ENCODE measurements at regions not wholly inside any gene's neighbourhood (a gene's known extent, or its start where the extent isn't known, plus 50 kb on each side); places are given as distances from the start of the nearest gene placed in this dataset.

DNA sequence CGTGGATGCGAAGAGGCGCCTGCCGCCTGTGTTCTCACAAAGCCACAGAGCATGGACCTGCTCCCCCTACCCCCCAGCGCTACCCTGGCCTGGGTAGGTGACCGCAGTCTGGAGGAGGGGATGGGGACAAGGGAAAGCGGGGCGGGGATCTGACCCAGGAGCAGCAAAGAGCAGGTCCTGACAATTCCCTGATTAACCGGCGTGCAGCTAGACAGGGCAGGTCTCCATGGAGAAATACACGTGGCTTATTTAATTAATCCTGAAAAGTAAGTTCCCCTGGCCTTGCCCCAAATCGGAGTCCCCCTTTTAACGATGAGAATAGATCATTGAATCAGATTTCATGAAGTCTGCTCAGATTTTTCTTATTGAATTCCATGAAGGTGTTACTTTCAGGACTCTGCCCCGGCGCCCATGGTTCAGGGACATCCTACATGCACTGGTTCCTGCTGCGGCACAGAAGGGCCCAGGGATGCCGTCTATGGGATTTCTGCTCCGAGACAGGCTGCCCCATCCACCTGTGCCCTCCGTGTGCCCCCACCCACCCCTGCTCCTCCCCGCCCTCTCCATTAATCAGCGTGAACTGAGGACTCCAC lies 251.0 kb upstream of the SFSWAP start:
- no peak overlapping the region for H3K9ac ChIP-seq (ENCODE audit: low read depth, low read length)
- CTCF ChIA-PET = no interaction called here

More for the DNA sequence above, 251.0 kb upstream of the SFSWAP start:
- BruUV-seq (replicated peaks) = no TSS peak
- no peak overlapping the region for H3K14ac ChIP-seq (replicated peaks; ENCODE audit: low read depth, low read length)
- no peak for ATAC-seq (ENCODE audit: low read depth)
- no peak overlapping the region for H3K4me2 ChIP-seq (ENCODE audit: low read depth, low read length)
- no peaks in the 10 kb centered on the region for H3K36me3 ChIP-seq (ENCODE audit: control insufficient read depth, insufficient read depth, low read length)
- H2AFZ ChIP-seq (replicated peaks; ENCODE audit: low read length, poor library complexity) = no peak overlapping the region
- no peak overlapping the region for H3K4me3 ChIP-seq (ENCODE audit: insufficient read depth, low read depth, low read length)
- no peak overlapping the region for H3K18ac ChIP-seq (ENCODE audit: low read depth, low read length)
- H2BK20ac ChIP-seq (ENCODE audit: low read depth, low read length) = no peak overlapping the region
- H2BK15ac ChIP-seq (ENCODE audit: low read depth, low read length) = no peak overlapping the region
- H3K79me1 ChIP-seq (ENCODE audit: low read depth in 1 of 2, low read length in 2 of 2) = no peaks in the 10 kb centered on the region
- no peak overlapping the region for H2AK5ac ChIP-seq (ENCODE audit: low read depth, low read length)
- POLR2A ChIA-PET (ENCODE audit: unreplicated experiment) = no interaction called here
- intact Hi-C loops (cut with micrococcal nuclease) (no loop called here), in situ Hi-C loops (cut with MboI; ENCODE audit: low sequenced_read_pairs) (no loop called here), dilution Hi-C loops (cut with HindIII; ENCODE audit: low sequenced_read_pairs, unreplicated experiment) (no loop called here)
- no peak overlapping the region for H2BK120ac ChIP-seq (ENCODE audit: low read depth, low read length)
- H2AK9ac ChIP-seq (replicated peaks; ENCODE audit: low read depth, low read length, poor library complexity) = no peak overlapping the region
- H3K27ac ChIP-seq (ENCODE audit: insufficient read depth, low read length) = no peak overlapping the region
- no peaks in the 10 kb centered on the region for H3K9me1 ChIP-seq (ENCODE audit: insufficient read depth, low read length)
- TF ChIP-seq MAFK (IDR thresholded peaks at IDR 0.05; ENCODE audit: low read depth, low read length) (no peak), FOS (IDR thresholded peaks at IDR 0.05; ENCODE audit: low read depth, low read length) (no peak), MAZ (IDR thresholded peaks at IDR 0.05; ENCODE audit: borderline replicate concordance, low read depth, low read length) (no peak), RCOR1 (IDR thresholded peaks at IDR 0.05; ENCODE audit: insufficient replicate concordance, low read length) (no peak), NFE2L2 (IDR thresholded peaks at IDR 0.05; ENCODE audit: low read depth, low read length) (no peak), SMC3 (IDR thresholded peaks at IDR 0.05; ENCODE audit: low read depth, low read length) (no peak), CHD1 (IDR thresholded peaks at IDR 0.05; ENCODE audit: low read depth, low read length) (no peak), BHLHE40 (IDR thresholded peaks at IDR 0.05; ENCODE audit: low read depth, low read length) (no peak), RFX5 (IDR thresholded peaks at IDR 0.05; ENCODE audit: low read depth, low read length) (no peak), POLR2A (IDR thresholded peaks at IDR 0.05; ENCODE audit: low read depth, low read length) (no peak), RAD21 (IDR thresholded peaks at IDR 0.05; ENCODE audit: low read length) (no peak)
- TF ChIP-seq, protein P1, sequence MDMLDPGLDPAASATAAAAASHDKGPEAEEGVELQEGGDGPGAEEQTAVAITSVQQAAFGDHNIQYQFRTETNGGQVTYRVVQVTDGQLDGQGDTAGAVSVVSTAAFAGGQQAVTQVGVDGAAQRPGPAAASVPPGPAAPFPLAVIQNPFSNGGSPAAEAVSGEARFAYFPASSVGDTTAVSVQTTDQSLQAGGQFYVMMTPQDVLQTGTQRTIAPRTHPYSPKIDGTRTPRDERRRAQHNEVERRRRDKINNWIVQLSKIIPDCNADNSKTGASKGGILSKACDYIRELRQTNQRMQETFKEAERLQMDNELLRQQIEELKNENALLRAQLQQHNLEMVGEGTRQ (IDR thresholded peaks at IDR 0.05; ENCODE audit: low read depth, low read length) = no peak
- TF ChIP-seq, protein P2, sequence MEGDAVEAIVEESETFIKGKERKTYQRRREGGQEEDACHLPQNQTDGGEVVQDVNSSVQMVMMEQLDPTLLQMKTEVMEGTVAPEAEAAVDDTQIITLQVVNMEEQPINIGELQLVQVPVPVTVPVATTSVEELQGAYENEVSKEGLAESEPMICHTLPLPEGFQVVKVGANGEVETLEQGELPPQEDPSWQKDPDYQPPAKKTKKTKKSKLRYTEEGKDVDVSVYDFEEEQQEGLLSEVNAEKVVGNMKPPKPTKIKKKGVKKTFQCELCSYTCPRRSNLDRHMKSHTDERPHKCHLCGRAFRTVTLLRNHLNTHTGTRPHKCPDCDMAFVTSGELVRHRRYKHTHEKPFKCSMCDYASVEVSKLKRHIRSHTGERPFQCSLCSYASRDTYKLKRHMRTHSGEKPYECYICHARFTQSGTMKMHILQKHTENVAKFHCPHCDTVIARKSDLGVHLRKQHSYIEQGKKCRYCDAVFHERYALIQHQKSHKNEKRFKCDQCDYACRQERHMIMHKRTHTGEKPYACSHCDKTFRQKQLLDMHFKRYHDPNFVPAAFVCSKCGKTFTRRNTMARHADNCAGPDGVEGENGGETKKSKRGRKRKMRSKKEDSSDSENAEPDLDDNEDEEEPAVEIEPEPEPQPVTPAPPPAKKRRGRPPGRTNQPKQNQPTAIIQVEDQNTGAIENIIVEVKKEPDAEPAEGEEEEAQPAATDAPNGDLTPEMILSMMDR (conservative IDR thresholded peaks at IDR 0.05; ENCODE audit: low read depth, low read length) = no peak
- TF ChIP-seq, protein P3, sequence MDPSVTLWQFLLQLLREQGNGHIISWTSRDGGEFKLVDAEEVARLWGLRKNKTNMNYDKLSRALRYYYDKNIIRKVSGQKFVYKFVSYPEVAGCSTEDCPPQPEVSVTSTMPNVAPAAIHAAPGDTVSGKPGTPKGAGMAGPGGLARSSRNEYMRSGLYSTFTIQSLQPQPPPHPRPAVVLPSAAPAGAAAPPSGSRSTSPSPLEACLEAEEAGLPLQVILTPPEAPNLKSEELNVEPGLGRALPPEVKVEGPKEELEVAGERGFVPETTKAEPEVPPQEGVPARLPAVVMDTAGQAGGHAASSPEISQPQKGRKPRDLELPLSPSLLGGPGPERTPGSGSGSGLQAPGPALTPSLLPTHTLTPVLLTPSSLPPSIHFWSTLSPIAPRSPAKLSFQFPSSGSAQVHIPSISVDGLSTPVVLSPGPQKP (IDR thresholded peaks at IDR 0.05; ENCODE audit: borderline replicate concordance, low read depth, low read length) = no peak
- peaks cover 30% of the 10 kb centered on the region for H3K9me3 ChIP-seq (ENCODE audit: control insufficient read depth, insufficient read depth, low read length)
- no peak overlapping the region for H4K91ac ChIP-seq (ENCODE audit: insufficient read depth, low read depth, low read length)
- no peaks in the 10 kb centered on the region for H3K4me1 ChIP-seq (ENCODE audit: control insufficient read depth, insufficient read depth, low read length)
- 19% methylated on average over 3 of the region's 21 CpGs; no CpG with 5 or more reads in 1 of the 2 experiments for WGBS, 2 experiments (ENCODE audit: extremely low coverage in 2 of 2, insufficient read length in 1 of 2)
- no peak overlapping the region for H3K4ac ChIP-seq (ENCODE audit: low read depth, low read length)
- no peak overlapping the region for H4K8ac ChIP-seq (ENCODE audit: low read depth in 2 of 2, low read length in 2 of 2)
- H3K56ac ChIP-seq (ENCODE audit: extremely low read depth, insufficient read depth, low read length) = no peak overlapping the region
- no peak overlapping the region for H2BK5ac ChIP-seq (ENCODE audit: low read depth, low read length, poor library complexity, severe bottlenecking)
- DNase-seq = no peak
- no peaks in the 10 kb centered on the region for H4K20me1 ChIP-seq (ENCODE audit: insufficient read depth, low read length)
- no peaks in the 10 kb centered on the region for H3K27me3 ChIP-seq (ENCODE audit: control insufficient read depth, insufficient read depth, low read length)
- H4K5ac ChIP-seq (ENCODE audit: low read depth, low read length) = no peak overlapping the region
- H3K23ac ChIP-seq (ENCODE audit: low read depth, low read length) = no peak overlapping the region

Data from IMR-90 (cell line).